Neutrophil (primary cell): ENCODE measurements at regions not wholly inside any gene's neighbourhood (a gene's known extent, or its start where the extent isn't known, plus 50 kb on each side); places are given as distances from the start of the nearest gene placed in this dataset.

Experiments
- H3K27ac ChIP-seq: fragments of 200-600 bp; sonication (generic); 2 replicates; pipeline ENCODE4 v1.5.1; 2016; ENCODE audit warnings: mild to moderate bottlenecking, moderate library complexity
- H3K27me3 ChIP-seq: fragments of 200-600 bp; sonication (generic); 2 replicates; pipeline ENCODE4 v1.6.0; 2016; ENCODE audit warnings: mild to moderate bottlenecking
- H3K36me3 ChIP-seq: fragments of 200-600 bp; sonication (generic); 2 replicates; pipeline ENCODE4 v1.5.1; 2017
- H3K4me1 ChIP-seq, 2 experiments: fragments of 200-600 bp in 1 of 2; sonication (generic) in 1 of 2; 1 replicate in 1 of 2; 2 replicates in 1 of 2; pipeline versions ENCODE4 v1.5.1 to v1.6.1; 2013 to 2016; ENCODE audit warnings: low read depth in 1 of 2, low read length in 1 of 2, mild to moderate bottlenecking in 1 of 2, moderate library complexity in 1 of 2; ENCODE audit not compliant: control insufficient read depth in 1 of 2, insufficient read depth in 1 of 2
- H3K4me3 ChIP-seq, 2 experiments: fragments of 200-600 bp in 1 of 2; sonication (generic) in 1 of 2; 1 replicate in 1 of 2; 2 replicates in 1 of 2; pipeline ENCODE4 v1.5.1; 2013 to 2016; ENCODE audit warnings: low read depth in 1 of 2, low read length in 1 of 2, mild to moderate bottlenecking in 1 of 2, moderate library complexity in 1 of 2
- H3K9me3 ChIP-seq: fragments of 200-600 bp; sonication (generic); 2 replicates; pipeline ENCODE4 v1.5.1; 2016
- TF ChIP-seq, protein P1 (sequence below): fragments of 200-600 bp; sonication (generic); IDR thresholded peaks from 2 replicates; pipeline ENCODE4 v1.5.1; 2016; ENCODE audit warnings: antibody characterized with exemption

DNA sequence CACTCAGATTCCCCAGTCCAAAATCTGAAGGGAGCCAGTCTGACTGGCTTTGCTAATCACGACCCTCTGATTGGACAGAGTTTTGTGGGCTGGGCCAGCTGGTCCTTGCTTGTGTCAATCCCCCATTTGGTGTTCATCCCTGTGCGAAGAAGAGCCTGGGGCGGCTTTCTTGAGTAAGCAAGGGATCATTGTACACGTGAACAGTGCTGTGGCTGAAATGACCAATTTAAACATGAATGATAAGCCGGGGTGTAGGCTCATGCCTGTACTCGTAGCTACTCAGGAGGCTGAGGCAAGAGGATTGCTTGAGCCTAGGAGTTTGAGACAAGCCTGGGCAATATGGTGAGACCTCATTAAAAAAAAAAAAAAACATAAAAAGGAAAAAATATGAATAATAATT is 379.1 kb downstream of the RAPGEF2 start:
- Histone ChIP-seq H3K27me3 (peaks cover 25% of the 10 kb centered on the region), H3K4me1 (no peaks in the 10 kb centered on the region), H3K36me3 (no peaks in the 10 kb centered on the region), H3K27ac (no peak overlapping the region), H3K4me3 (no peak overlapping the region), H3K9me3 (no peaks in the 10 kb centered on the region)
- TF ChIP-seq, protein P1, sequence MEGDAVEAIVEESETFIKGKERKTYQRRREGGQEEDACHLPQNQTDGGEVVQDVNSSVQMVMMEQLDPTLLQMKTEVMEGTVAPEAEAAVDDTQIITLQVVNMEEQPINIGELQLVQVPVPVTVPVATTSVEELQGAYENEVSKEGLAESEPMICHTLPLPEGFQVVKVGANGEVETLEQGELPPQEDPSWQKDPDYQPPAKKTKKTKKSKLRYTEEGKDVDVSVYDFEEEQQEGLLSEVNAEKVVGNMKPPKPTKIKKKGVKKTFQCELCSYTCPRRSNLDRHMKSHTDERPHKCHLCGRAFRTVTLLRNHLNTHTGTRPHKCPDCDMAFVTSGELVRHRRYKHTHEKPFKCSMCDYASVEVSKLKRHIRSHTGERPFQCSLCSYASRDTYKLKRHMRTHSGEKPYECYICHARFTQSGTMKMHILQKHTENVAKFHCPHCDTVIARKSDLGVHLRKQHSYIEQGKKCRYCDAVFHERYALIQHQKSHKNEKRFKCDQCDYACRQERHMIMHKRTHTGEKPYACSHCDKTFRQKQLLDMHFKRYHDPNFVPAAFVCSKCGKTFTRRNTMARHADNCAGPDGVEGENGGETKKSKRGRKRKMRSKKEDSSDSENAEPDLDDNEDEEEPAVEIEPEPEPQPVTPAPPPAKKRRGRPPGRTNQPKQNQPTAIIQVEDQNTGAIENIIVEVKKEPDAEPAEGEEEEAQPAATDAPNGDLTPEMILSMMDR = no peak

DNA sequence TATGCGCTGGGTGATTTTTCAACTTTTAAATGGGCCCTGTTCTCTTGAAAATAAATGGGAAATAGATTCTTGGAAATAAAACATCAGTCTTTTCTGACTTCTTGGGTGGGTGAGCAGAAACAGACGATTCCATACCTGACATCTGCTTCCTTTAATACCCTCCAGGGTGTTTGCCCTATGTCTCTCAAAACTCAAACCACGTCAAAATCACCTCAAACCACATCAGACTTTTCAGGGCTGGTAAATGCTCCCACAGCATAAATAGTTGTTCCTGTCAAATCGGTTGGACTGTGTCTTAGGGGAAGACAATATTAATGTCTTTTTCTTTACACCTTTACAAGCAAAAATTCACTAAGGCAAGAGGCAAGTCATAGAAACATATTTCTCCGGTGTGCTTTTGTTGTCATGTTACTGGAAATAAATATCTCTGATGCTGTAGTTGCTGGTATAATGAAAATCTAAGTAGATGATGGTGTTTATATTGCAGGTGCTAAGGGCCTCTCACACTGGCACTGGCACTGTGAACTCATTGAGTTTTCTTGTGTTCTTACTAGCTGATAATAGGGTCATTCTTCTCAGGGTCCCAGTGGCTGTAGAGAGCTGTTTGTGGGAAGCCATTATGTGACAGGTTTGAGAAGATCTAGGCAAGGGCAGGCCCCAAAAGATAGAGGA is 380.4 kb downstream of the RAPGEF2 start:
- Histone ChIP-seq H3K9me3 (no peaks in the 10 kb centered on the region), H3K4me3 (no peak overlapping the region), H3K27ac (no peak overlapping the region), H3K36me3 (no peaks in the 10 kb centered on the region), H3K27me3 (peaks cover 31% of the 10 kb centered on the region), H3K4me1 (no peaks in the 10 kb centered on the region)
- TF ChIP-seq, protein P1 = no peak

DNA sequence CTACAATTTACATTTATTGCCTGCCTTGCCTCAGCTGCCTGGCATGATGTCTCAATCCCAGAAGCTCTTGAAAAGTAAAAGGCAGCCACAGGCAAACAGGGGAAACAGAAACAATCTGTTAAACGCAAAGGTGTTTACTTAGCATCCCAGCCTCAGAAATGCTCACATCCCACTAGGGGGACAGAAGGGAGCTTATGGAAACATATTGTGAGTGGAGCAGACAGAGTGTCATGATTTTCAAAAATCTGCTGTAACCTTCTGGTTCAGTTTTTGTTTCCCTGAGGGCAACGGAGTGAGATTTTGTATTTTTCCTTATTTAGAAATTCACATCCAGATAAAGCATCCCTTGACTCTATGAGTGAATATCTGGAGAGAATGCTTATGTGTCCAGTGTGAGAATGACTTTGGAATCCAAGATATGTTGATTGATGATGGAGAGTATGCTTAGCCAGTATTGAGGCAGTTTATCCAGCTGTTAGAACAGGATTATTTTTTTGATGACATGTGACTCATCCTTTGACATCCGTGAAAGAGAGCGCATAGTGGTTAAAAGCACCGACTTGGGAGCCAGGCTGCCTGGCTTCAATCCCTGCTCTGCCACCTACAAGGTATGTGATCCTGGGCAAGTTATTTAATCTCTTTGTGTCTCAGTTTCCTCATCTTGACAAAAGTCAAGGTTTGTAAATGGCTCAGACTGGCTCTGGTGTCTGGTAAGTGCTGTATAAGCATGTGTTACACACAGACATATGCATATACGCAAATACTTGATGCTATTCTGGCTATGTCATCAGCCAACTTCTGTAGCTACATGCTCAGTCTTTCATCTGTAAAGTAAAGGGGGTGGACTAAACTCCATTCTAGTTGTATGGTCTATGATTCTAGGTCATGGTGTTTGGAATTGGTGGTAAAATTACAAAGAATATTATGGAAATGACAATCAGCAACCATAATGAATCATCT is 381.2 kb downstream of the RAPGEF2 start:
- Histone ChIP-seq H3K9me3 (no peaks in the 10 kb centered on the region), H3K27me3 (peaks cover 31% of the 10 kb centered on the region), H3K27ac (no peak overlapping the region), H3K4me1 (no peaks in the 10 kb centered on the region), H3K36me3 (no peaks in the 10 kb centered on the region), H3K4me3 (no peak overlapping the region)
- TF ChIP-seq, protein P1 = no peak

DNA sequence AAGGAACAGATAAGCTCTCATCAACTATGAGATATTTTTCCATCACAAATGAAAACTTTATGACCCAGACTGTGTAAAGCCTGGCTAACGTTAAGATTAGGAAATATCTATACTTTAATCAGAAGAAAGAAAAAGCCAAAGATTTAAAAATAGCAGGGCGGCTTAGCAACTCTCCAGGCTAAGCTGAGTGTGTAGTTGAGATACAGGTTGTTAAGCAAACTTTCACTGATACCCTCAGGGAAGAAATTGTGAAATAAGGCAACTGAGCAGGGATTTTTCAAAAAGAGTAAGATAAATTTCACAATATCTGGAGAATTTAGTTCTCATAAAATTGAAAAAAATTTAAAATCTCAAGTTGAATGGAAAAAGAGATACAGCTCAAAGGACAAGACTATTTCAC is 382.0 kb downstream of the RAPGEF2 start:
- TF ChIP-seq, protein P1 = no peak
- Histone ChIP-seq H3K36me3 (no peaks in the 10 kb centered on the region), H3K27me3 (peaks cover 31% of the 10 kb centered on the region), H3K9me3 (no peaks in the 10 kb centered on the region), H3K4me3 (no peak overlapping the region), H3K27ac (no peak overlapping the region), H3K4me1 (no peaks in the 10 kb centered on the region)

DNA sequence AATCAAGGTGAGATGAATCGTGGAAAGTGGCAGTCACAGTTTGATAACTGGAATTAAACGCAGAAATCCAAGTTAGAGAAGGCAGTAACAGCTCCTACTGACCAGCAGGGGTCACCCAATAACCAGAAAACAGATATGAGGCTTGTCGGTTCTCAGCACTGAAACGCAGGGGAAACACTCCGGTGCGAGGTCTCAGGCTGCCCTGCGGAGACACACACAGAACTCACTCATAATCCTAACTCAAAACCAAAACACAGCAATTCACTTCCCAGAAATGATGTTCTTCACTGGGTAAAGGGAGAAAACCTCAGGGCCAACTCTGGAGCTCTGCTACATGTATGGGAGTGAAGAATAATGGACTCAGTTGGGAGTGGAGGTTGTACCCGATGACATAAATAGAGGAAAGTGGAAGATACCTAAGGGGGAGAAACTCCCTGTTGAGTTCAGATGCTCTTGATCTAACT is 384.4 kb downstream of the RAPGEF2 start:
- no peaks in the 10 kb centered on the region for H3K36me3 ChIP-seq
- TF ChIP-seq, protein P1 = no peak
- no peak overlapping the region for H3K4me3 ChIP-seq

More for the DNA sequence above, 384.4 kb downstream of the RAPGEF2 start:
- no peak overlapping the region for H3K27ac ChIP-seq
- no peaks in the 10 kb centered on the region for H3K9me3 ChIP-seq
- H3K27me3 ChIP-seq = peaks cover 31% of the 10 kb centered on the region
- H3K4me1 ChIP-seq = no peaks in the 10 kb centered on the region
